HepG2 (cell line): ENCODE measurements at regions not wholly inside any gene's neighbourhood (a gene's known extent, or its start where the extent isn't known, plus 50 kb on each side); places are given as distances from the start of the nearest gene placed in this dataset.

Experiments used
- ARID2 ChIP-seq: sonication (generic); formaldehyde crosslinking; IDR thresholded peaks from 2 replicates; pipeline ENCODE4 v1.8.1; 2022; ENCODE audit warnings: mild to moderate bottlenecking, missing genetic modification reagents, borderline replicate concordance
- CBX2 ChIP-seq, 2 experiments: fragments of 200-600 bp in 1 of 2; sonication (generic); formaldehyde crosslinking in 1 of 2; IDR thresholded peaks; 2 replicates each; pipeline versions ENCODE4 v1.7.0 to v1.8.1; 2018 to 2022; ENCODE audit warnings: low read depth in 2 of 2, low read length in 1 of 2, mild to moderate bottlenecking in 1 of 2, missing genetic modification reagents in 1 of 2
- CREM ChIP-seq, 2 experiments: sonication (generic) in 1 of 2; formaldehyde crosslinking in 1 of 2; IDR thresholded peaks; 2 replicates each; pipeline versions ENCODE4 v1.4.0 to v1.6.1; 2016 to 2020; ENCODE audit warnings: antibody characterized with exemption in 1 of 2, mild to moderate bottlenecking in 1 of 2, missing genetic modification reagents in 1 of 2
- CTCF ChIP-seq: sonication (generic); formaldehyde crosslinking; IDR thresholded peaks from 2 replicates; pipeline ENCODE4 v1.5.0; 2020; ENCODE audit warnings: mild to moderate bottlenecking, missing genetic modification reagents, moderate library complexity
- HCFC1 ChIP-seq: fragments of 150-350 bp; IDR thresholded peaks from 2 replicates; pipeline ENCODE4 v1.6.1; 2014; ENCODE audit warnings: low read depth, low read length
- RXRB ChIP-seq: IDR thresholded peaks from 2 replicates; pipeline ENCODE4 v1.6.1; 2016; ENCODE audit warnings: borderline replicate concordance, missing genetic modification reagents, missing compliant biosample characterization
- ZNF44 ChIP-seq: sonication (generic); formaldehyde crosslinking; IDR thresholded peaks from 2 replicates; pipeline ENCODE4 v1.5.1; 2020; ENCODE audit warnings: mild to moderate bottlenecking, missing genetic modification reagents
- ZNF746 ChIP-seq: sonication (generic); formaldehyde crosslinking; IDR thresholded peaks from 2 replicates; pipeline ENCODE4 v1.8.0; 2022; ENCODE audit warnings: mild to moderate bottlenecking, missing genetic modification reagents
- TF ChIP-seq, protein P1 (sequence below), 2 experiments: IDR thresholded peaks; 2 replicates each; pipeline ENCODE4 v1.6.1; 2011 to 2012; ENCODE audit warnings: low read length in 2 of 2, borderline replicate concordance in 1 of 2, low read depth in 1 of 2, mild to moderate bottlenecking in 1 of 2, moderate library complexity in 1 of 2
- TF ChIP-seq, protein P2 (sequence below): conservative IDR thresholded peaks from 2 replicates; pipeline ENCODE4 v1.6.1; 2018; ENCODE audit warnings: missing genetic modification reagents

- TF ChIP-seq CTCF (CRISPR knock-in tag) (no peak), CBX2 (IDR thresholded peaks at IDR 0.05; ENCODE audit: low read depth, low read length) (no peak), CBX2 (CRISPR knock-in tag; IDR thresholded peaks at IDR 0.05; ENCODE audit: low read depth) (no peak), ZNF746 (CRISPR knock-in tag) (no peak), ARID2 (CRISPR knock-in tag) (no peak), RXRB (CRISPR knock-in tag) (no peak), HCFC1 (no peak), CREM (IDR thresholded peaks at IDR 0.05) (no peak), CREM (CRISPR knock-in tag; IDR thresholded peaks at IDR 0.05) (no peak), ZNF44 (no peak)
- TF ChIP-seq, protein P1, sequence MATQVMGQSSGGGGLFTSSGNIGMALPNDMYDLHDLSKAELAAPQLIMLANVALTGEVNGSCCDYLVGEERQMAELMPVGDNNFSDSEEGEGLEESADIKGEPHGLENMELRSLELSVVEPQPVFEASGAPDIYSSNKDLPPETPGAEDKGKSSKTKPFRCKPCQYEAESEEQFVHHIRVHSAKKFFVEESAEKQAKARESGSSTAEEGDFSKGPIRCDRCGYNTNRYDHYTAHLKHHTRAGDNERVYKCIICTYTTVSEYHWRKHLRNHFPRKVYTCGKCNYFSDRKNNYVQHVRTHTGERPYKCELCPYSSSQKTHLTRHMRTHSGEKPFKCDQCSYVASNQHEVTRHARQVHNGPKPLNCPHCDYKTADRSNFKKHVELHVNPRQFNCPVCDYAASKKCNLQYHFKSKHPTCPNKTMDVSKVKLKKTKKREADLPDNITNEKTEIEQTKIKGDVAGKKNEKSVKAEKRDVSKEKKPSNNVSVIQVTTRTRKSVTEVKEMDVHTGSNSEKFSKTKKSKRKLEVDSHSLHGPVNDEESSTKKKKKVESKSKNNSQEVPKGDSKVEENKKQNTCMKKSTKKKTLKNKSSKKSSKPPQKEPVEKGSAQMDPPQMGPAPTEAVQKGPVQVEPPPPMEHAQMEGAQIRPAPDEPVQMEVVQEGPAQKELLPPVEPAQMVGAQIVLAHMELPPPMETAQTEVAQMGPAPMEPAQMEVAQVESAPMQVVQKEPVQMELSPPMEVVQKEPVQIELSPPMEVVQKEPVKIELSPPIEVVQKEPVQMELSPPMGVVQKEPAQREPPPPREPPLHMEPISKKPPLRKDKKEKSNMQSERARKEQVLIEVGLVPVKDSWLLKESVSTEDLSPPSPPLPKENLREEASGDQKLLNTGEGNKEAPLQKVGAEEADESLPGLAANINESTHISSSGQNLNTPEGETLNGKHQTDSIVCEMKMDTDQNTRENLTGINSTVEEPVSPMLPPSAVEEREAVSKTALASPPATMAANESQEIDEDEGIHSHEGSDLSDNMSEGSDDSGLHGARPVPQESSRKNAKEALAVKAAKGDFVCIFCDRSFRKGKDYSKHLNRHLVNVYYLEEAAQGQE (IDR thresholded peaks at IDR 0.05; ENCODE audit: borderline replicate concordance in 1 of 2, low read depth in 1 of 2, low read length in 2 of 2): no peak
- TF ChIP-seq, protein P2, sequence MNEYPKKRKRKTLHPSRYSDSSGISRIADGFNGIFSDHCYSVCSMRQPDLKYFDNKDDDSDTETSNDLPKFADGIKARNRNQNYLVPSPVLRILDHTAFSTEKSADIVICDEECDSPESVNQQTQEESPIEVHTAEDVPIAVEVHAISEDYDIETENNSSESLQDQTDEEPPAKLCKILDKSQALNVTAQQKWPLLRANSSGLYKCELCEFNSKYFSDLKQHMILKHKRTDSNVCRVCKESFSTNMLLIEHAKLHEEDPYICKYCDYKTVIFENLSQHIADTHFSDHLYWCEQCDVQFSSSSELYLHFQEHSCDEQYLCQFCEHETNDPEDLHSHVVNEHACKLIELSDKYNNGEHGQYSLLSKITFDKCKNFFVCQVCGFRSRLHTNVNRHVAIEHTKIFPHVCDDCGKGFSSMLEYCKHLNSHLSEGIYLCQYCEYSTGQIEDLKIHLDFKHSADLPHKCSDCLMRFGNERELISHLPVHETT: no peak
Observed at GRCh38 chr3:94927175-94927574, 864.3 kb downstream of the NSUN3 start.
